Cardiac septum (tissue), 1 donor: ENCODE measurements at regions not wholly inside any gene's neighbourhood (a gene's known extent, or its start where the extent isn't known, plus 50 kb on each side); places are given as distances from the start of the nearest gene placed in this dataset.
"Not testable (repeated sequence)": the region's sequence is repeated elsewhere in the genome, so short reads cannot be mapped to it uniquely, and the experiment has no call there.

Source experiments
- DNase-seq: peaks from one replicate; pipeline ENCODE4 v3.0.0-alpha.2; 2020; ENCODE audit warnings: low spot score
- intact Hi-C: fragments of 100-400 bp; cut with DNase I; formaldehyde crosslinking; loops from one replicate; pipeline ENCODE4 v1.14.0; 2022
- donor health status: DM: no; HTN: no; CAD: no.

DNA sequence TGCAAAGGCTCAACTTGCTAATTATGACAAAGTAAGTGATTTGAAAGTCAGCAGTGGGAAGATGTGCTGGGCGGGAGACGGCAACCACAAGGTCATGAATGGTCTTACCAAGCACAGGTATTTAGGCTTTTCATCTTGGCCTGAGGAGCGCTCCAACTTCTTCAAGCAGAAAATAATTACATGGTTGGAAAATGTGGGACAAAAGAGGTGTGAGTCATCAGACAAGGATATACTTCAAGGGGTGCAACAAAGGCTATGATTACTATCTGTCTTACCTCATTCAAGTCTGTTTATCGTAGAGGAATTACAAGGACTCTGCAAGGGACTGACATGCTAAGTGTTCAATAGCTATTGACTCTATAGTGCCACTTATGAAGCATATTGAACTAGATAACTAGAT, 2005.7 kb downstream of the MRPL39 start:
- no peak for DNase-seq
- intact Hi-C loops = no loop called here

- intact Hi-C loops = no loop called here
- DNase-seq = no peak
Observed at GRCh38 chr21:23593582-23593981, 2013.7 kb downstream of the MRPL39 start.

GRCh38 chr21:23585419-23585818, 2021.9 kb downstream of the MRPL39 start:
- no peak for DNase-seq
- intact Hi-C loops = no loop called here

DNA sequence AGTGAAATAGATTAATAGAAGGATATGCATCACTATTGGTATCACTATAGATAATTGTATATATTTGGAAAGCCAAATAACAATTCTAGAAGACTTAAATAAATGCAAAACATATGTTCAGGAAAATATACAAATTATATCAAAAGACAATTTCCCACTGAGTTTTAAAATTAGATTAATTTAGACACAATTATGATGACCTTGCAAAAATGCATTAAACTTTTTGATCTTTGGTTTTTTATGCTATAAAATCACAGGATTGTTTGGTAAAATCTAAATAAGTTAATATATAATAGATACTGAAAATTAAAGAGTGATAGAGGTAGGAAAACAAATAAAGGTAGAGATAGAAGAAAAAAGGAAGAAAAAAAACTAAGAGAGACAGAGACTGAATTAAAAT, 2027.7 kb downstream of the MRPL39 start:
- no peak for DNase-seq
- intact Hi-C loops = no loop called here

DNA sequence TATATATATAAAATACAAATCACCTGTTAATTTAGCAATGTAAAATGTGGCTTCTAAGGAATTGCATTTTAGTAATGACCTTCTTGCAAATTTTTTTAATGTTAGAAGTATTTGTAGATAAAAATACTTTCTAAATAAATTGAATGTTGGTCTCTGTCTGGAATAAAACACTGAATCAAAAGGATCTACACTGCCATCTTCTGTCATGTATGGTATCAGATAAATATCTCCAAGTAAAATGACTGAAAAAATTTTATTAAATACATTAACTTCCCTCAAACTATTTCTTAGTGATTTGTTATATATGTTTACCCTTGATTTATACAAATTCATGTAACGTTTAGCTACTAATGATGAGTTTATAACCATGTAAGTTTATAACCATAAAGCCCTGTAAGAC, 2029.3 kb downstream of the MRPL39 start:
- intact Hi-C loops = no loop called here

DNA sequence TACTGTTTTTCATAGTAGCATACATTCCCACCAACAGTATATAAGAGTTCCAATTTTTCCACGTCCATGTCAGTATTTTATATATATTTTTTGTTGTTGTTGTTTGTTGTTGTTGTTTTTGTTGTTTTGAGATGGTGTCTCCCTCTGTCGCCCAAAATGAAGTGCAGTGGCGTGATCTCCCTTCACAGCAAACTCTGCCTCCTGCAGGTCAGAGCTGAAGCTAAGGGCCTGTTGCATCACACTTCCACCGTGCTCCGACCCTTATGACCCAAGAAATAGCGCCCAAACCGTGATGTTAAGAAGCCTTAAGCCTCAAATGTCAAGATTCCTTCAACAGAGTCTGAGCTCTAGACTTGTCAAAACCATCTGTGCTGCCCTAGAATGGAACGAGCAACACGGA, 2032.3 kb downstream of the MRPL39 start:
- intact Hi-C loops = no loop called here
- DNase-seq = no peak

More for the DNA sequence above, 2029.3 kb downstream of the MRPL39 start:
- no peak for DNase-seq

DNA sequence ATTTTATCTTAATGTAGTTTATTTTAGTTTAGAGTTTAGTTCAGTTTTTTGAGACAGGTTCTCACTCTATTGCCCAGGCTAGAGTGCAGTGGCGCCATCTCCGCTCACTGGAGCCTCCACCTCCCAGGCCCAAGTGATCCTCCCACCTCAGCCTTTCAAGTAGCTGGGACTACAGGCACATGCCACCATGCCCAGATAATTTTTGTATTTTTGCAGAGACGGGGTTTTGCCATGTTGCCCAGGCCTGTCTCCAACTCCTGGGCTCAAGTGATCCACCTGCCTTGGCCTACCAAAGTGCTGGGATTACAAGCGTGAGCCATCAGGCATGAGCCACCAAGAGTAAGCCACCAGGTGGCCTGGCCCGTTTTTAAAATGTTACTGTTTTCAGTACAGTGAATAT, 2058.4 kb downstream of the MRPL39 start:
- intact Hi-C loops, DNase-seq: not testable (repeated sequence)

DNA sequence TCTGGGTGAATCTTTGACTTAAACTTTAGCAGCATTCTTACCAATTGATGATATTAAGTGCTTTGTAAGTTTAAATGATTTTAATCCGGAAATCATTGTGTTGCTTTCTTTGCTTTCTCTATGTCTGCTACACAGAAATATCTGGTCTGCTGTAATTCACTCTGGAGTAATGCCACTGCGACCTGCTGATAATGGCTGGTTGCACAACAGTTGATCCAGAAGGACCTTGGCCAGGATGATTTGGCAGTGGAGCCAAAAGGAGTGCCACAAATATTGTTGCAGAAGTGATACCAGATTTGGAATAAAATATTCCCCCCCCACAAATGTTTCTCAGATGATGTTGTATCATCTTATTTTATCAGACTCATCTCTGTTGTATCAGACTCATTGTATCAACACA, 2063.9 kb downstream of the MRPL39 start:
- intact Hi-C loops = no loop called here
- DNase-seq = no peak

DNA sequence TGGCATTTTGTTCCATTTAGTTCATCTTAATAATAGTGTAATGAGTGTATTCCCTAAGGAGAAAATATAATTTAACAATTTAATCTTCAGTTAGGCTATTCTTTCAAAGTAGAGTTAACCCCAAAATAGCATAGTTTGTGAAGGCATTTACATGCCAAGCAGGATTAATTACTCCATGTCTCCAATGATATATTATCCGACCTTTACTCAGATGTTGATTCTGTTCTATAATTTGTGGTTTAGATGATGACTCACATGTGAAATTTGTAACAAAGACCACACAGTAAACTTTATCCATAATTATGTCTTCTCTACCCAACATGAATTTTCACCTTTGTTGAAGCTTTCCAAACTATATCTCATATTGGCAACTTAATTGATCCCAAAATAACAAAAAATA, 2065.2 kb downstream of the MRPL39 start:
- DNase-seq = no peak
- intact Hi-C loops = no loop called here

GRCh38 chr21:23541571-23541970, 2065.7 kb downstream of the MRPL39 start:
- DNase-seq = no peak
- intact Hi-C loops = no loop called here

GRCh38 chr21:23534850-23535249, 2072.4 kb downstream of the MRPL39 start:
- intact Hi-C loops = no loop called here
- DNase-seq = no peak

GRCh38 chr21:23531444-23531843, 2075.8 kb downstream of the MRPL39 start:
- intact Hi-C loops = no loop called here
- DNase-seq = no peak

GRCh38 chr21:23524685-23525084, 2082.6 kb downstream of the MRPL39 start:
- intact Hi-C loops = no loop called here
- DNase-seq = no peak

GRCh38 chr21:23522751-23523150, 2084.5 kb downstream of the MRPL39 start:
- no peak for DNase-seq
- intact Hi-C loops = no loop called here

GRCh38 chr21:23507501-23507900, 2099.8 kb downstream of the MRPL39 start:
- DNase-seq = no peak
- intact Hi-C loops = no loop called here

DNA sequence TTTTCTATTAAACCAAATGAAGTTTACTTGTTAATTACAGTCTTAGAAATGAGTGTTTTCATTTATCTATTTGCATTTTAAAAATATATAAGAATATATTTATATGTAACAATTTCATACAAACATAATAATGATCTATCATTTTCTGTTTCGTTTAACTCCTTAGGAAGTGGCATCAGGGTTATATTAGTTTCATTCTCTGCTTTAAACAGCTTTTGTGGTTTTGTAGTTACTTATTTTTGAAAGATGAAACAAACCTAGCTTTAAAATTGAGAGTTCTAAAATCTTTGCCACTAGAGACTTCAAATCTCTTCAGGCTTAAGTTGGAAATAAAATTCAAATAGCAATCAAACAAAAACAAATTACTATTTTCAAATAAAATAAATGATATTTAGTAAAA, 2110.6 kb downstream of the MRPL39 start:
- intact Hi-C loops = no loop called here
- DNase-seq = no peak

DNA sequence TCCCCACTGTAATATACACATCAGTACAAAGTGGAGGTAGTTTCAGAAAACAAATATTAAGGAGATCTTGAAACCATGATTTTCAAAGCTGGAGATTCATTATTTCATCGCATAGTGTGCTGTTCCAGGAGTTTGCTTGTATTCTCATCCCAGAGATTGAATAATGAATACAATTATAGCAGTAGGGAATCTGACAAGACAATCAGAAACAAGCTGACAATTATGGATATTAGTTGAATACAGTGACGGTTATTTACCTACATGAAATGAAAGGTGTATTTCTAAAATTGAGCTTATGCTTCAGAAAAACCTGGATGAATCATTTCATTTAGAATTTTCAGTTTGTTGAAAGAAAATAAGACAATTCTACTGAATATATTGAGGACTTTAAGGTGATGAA, 2119.0 kb downstream of the MRPL39 start:
- intact Hi-C loops = no loop called here
- no peak for DNase-seq

DNA sequence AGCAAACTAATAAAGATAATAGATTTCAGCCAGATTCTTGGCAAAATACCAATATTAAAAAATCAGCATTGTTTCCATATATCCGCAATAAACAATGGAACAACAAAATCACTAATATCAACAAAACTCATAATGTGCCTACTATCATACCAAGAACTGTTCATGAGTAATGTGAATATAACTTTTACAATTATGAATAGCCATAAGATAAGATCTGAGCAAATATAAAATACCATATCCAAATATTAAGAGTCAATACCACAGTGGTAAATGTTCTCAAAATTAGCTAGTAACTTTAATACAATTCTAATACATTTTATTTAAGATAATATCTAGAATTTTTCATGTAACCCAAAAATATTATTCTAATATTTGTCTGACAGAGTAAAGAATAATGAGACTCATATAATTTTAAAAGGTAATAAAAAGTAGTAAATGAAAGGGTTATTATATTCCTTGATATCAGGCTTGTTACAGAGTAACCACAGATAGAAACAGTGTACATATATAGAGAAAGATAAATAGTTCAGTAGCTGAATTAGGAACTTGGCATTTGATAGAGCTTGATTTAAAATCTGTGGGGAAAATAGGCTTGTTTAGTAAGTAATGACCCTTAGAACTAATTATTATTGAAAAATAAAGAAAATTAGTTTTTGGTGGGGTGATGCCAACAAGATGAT, 2126.6 kb downstream of the MRPL39 start:
- intact Hi-C loops = no loop called here

DNA sequence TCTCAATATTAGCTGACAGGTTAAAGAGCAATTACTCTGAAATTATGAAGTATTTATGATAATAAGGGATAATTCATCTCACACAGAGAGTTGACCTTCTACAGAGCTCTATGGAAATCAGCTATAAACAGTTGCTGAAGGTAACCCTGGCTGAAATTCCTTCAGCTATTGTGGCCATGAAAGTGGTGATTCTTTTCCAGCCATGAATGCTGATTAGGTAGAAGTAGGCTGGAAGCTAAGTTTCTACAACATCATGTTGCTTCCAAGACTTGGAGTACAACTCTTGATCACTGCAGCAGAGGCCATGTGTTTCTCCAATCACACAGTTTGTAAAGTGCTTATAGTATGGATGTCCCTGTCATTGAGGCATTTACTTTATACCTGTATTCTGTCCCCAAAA, 2128.9 kb downstream of the MRPL39 start:
- intact Hi-C loops = no loop called here
- no peak for DNase-seq

More for the DNA sequence above, 2126.6 kb downstream of the MRPL39 start:
- no peak for DNase-seq

DNA sequence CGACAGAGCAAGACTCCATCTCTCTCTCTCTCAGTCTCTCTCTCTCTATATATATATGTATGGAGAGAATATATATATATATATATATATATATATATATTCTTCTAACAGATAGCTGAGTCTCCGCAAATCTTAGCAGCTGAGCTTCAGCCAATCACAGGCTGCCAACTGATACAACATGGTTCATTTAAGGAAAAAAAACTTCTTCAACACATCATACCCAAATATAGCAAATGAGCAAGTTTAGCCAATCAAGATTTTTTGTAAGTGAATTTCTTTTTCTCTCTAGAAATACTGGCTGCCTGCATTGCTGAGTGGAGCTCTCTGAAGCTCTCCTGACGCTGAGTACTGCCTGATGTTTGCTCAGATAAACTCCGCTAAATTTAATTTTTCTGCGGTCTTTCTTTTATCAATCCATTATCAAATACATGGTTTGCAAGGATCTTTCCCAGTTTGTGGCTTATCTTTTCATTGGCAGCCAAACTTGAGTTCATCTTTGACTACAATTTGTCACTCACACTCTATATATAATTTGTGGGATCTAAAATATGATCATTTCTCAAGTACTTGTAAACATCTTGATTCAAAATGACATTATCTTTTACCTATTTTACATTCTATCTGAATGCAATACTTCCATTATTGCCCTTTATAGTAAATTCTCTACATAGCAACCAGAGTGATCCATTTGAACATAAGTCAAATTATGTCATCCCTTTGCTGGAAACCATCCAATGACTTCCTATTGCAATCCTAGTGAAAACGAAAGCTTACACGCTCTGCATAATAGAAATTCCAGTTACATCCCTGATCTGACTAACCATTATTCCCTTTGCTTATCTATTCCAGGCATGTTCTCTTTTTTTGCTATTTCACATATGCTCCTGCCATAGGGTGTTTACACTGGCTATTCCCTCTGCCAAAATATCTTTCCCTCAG, 2131.7 kb downstream of the MRPL39 start:
- no peak for DNase-seq
- intact Hi-C loops = no loop called here

- no peak for DNase-seq
- intact Hi-C loops = no loop called here
Observed at GRCh38 chr21:23471877-23472276, 2135.4 kb downstream of the MRPL39 start.
